ENCODE measurements at regions not wholly inside any gene's neighbourhood (a gene's known extent, or its start where the extent isn't known, plus 50 kb on each side); places are given as distances from the start of the nearest gene placed in this dataset.

- Mint-ChIP-seq H3K27me3 (ENCODE audit: low read depth) (no peaks in the 10 kb centered on the region), H3K4me3 (no peak overlapping the region), H3K27ac (no peak overlapping the region), H3K4me1 (peaks cover 3% of the 10 kb centered on the region), H3K36me3 (no peaks in the 10 kb centered on the region), H3K9me3 (peaks cover 28% of the 10 kb centered on the region)
- TF ChIP-seq, protein P1, sequence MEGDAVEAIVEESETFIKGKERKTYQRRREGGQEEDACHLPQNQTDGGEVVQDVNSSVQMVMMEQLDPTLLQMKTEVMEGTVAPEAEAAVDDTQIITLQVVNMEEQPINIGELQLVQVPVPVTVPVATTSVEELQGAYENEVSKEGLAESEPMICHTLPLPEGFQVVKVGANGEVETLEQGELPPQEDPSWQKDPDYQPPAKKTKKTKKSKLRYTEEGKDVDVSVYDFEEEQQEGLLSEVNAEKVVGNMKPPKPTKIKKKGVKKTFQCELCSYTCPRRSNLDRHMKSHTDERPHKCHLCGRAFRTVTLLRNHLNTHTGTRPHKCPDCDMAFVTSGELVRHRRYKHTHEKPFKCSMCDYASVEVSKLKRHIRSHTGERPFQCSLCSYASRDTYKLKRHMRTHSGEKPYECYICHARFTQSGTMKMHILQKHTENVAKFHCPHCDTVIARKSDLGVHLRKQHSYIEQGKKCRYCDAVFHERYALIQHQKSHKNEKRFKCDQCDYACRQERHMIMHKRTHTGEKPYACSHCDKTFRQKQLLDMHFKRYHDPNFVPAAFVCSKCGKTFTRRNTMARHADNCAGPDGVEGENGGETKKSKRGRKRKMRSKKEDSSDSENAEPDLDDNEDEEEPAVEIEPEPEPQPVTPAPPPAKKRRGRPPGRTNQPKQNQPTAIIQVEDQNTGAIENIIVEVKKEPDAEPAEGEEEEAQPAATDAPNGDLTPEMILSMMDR (IDR thresholded peaks at IDR 0.05; ENCODE audit: unreplicated experiment) = no peak
- DNase-seq (ENCODE audit: low spot score in 2 of 2, unreplicated experiment in 2 of 2) = no peak
These were observed 188.5 kb upstream of the CHRM3 start for GRCh38 chr1:239197871-239198270.

DNA sequence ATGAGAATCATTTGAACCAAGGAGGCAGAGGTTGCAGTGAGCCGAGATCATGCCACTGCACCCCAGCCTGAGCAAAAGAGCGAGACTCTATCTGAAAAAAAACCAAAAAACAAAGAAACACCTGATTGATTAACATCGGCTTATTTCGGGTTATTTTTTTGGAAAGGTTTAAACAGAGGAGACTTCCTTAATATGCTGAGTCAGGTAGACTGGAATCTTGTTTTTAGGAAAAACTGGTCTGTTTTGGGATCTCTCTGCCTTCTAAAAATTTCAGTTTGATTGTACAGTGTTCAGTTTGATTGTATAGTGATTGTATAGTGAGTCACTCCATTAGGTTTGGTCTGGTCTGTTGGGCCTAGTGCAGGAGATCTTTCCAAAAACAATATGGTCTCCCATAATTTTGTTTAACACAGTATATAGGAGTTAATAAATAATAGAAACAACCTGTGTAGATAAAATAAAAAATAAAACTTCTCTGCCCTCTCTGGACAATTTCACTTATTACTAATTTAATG, 196.3 kb upstream of the CHRM3 start:
- DNase-seq (ENCODE audit: low spot score in 2 of 2, unreplicated experiment in 2 of 2) = no peak
- TF ChIP-seq, protein P1 (IDR thresholded peaks at IDR 0.05; ENCODE audit: unreplicated experiment) = no peak
- peaks cover 16% of the 10 kb centered on the region for H3K9me3 Mint-ChIP-seq
- no peak overlapping the region for H3K27ac Mint-ChIP-seq
- H3K4me3 Mint-ChIP-seq = no peak overlapping the region
- peaks cover 3% of the 10 kb centered on the region for H3K4me1 Mint-ChIP-seq
- no peaks in the 10 kb centered on the region for H3K36me3 Mint-ChIP-seq
- H3K27me3 Mint-ChIP-seq (ENCODE audit: low read depth) = no peaks in the 10 kb centered on the region

- no peak overlapping the region for H3K27ac Mint-ChIP-seq
These were observed 199.9 kb upstream of the CHRM3 start for GRCh38 chr1:239186487-239186886.

DNA sequence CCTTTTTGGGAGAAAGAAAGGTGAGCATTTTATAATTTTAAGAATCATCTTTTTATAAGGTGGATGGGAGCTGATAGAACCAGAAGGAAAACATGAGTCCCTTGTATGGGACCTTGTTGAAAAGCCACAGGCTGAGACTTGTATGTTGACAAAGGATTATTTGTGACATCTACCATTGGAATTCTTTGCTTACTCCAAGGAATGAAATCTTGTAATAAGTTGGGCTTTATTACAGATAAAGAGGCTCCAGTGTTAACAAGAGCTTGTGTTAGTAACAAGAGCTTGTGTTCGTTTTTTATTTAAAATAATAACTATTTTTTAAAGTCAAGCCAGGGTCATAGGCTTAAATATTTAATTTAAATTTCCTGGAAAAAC, 201.1 kb upstream of the CHRM3 start:
- no peak overlapping the region for H3K4me3 Mint-ChIP-seq
- peaks cover 19% of the 10 kb centered on the region for H3K4me1 Mint-ChIP-seq
- no peak for DNase-seq (ENCODE audit: low spot score in 2 of 2, unreplicated experiment in 2 of 2)
- H3K36me3 Mint-ChIP-seq = no peaks in the 10 kb centered on the region
- no peaks in the 10 kb centered on the region for H3K27me3 Mint-ChIP-seq (ENCODE audit: low read depth)
- H3K27ac Mint-ChIP-seq = no peak overlapping the region
- TF ChIP-seq, protein P1 (IDR thresholded peaks at IDR 0.05; ENCODE audit: unreplicated experiment) = no peak
- no peaks in the 10 kb centered on the region for H3K9me3 Mint-ChIP-seq

More at GRCh38 chr1:239186487-239186886, 199.9 kb upstream of the CHRM3 start:
- peaks cover 19% of the 10 kb centered on the region for H3K4me1 Mint-ChIP-seq
- no peak for DNase-seq (ENCODE audit: low spot score in 2 of 2, unreplicated experiment in 2 of 2)
- H3K4me3 Mint-ChIP-seq = no peak overlapping the region
- H3K36me3 Mint-ChIP-seq = no peaks in the 10 kb centered on the region
- H3K9me3 Mint-ChIP-seq = no peaks in the 10 kb centered on the region
- TF ChIP-seq, protein P1 (IDR thresholded peaks at IDR 0.05; ENCODE audit: unreplicated experiment) = no peak
- no peaks in the 10 kb centered on the region for H3K27me3 Mint-ChIP-seq (ENCODE audit: low read depth)

DNA sequence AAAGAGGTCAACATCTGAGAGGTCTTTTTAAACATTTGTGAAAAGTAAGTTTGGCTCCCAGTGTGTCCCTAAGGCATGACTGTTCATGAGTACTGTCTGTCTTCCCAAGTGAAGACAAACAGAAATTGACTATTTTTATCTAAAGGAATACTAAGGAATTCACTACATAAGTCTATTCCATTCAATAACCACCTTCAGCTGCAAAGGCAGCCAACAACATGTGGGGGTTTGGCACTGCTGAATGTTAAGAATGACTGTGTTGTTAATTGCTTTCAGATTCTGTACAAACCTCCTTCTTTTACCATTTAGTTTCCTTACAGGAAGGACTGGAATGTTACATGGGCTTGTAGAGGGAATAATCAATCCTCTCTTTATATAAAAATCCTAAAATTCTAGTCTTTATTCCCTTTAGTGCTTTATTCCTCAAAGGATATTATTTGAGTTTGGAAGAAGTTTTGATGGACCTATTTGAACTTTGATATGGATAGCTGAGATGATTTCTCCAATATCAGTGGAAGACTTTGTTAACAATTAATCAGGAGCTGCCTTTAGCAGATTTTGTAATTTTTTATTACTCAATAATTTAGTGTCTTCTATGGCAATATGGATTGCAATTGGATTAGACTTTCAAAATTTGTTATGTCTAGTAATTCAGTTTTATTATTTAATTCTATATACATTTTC, 201.7 kb upstream of the CHRM3 start:
- DNase-seq (ENCODE audit: low spot score in 2 of 2, unreplicated experiment in 2 of 2) = no peak
- Mint-ChIP-seq H3K4me1 (peaks cover 19% of the 10 kb centered on the region), H3K27ac (no peak overlapping the region), H3K27me3 (ENCODE audit: low read depth) (no peaks in the 10 kb centered on the region), H3K36me3 (no peaks in the 10 kb centered on the region), H3K9me3 (no peaks in the 10 kb centered on the region), H3K4me3 (no peak overlapping the region)
- TF ChIP-seq, protein P1 (IDR thresholded peaks at IDR 0.05; ENCODE audit: unreplicated experiment) = no peak

All from mesothelial cell of epicardium (in vitro differentiated cells).